ENCODE measurements at regions not wholly inside any gene's neighbourhood (a gene's known extent, or its start where the extent isn't known, plus 50 kb on each side); places are given as distances from the start of the nearest gene placed in this dataset.

GRCh38 chr2:51997571-51997970 is 965.6 kb upstream of the NRXN1 start:
- TF ChIP-seq EZH2 (IDR thresholded peaks at IDR 0.05; ENCODE audit: insufficient read depth, poor library complexity, severe bottlenecking) (no peak), EZH2phosphoT487 (IDR thresholded peaks at IDR 0.05; ENCODE audit: insufficient read depth, low read depth) (no peak)

All from GM23248 (cell line).